GM21447 (cell line): ENCODE measurements at regions not wholly inside any gene's neighbourhood (a gene's known extent, or its start where the extent isn't known, plus 50 kb on each side); places are given as distances from the start of the nearest gene placed in this dataset.

Source experiments
- ATAC-seq: cut with Tn5 transposase; IDR thresholded peaks from one replicate; pipeline ENCODE4 v1.9.1; 2021; ENCODE audit not compliant: unreplicated experiment

DNA sequence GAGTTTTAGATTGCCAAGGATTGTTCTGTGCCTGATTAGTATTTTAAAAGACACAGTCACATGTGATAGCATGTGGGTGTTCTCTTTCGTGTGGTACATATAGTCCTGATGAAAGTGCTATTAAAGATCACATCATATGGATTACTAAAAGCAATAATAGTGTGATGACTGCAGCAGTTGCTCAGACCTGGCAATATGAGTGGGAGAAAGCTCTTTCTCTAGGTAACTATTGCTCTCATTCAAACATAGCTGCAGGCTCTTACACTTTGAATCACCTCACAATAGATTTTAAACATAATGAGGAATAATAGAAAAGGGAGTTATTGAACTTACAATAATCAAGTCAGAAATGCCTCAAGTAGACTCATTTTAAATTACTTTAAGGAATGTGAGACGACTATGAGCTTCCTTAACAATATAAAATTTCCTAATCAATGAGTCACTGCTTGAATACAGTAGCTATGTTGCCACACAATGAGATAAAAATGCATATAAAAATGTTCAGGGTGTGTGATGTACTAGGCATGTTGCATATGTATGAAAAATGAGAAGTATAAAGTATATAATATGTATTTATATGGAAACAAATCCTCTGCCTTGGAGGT is 452.1 kb downstream of the TMX3 start:
- no peak for ATAC-seq

DNA sequence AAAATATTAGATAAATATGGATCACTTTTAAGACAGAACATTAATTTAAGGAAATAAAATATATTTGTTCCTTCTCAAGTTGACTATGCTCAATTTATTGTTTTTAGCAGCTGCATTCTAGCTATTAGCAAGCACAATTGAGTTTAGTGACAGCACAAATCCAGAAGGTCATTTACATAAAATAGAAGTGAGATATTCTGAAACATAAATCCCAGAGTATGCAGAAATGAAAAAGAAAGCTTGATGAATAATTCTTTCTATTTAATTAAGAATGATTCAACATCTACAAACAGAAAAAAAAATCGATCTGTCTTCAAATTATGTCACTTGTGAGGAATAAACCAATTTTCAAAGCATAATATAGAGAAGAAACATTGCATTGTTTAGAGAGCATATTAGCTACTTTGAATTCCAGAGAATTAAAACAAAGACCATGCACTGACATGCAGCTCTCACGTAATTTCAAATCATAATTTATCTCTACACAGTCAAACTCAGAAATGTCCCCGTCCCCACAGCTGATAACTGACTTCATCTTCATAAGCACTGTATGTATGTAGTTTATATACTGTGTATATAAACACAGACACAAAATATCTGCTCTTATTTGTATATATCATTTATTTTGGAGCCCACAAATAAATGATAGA is 458.4 kb downstream of the TMX3 start:
- no peak for ATAC-seq

DNA sequence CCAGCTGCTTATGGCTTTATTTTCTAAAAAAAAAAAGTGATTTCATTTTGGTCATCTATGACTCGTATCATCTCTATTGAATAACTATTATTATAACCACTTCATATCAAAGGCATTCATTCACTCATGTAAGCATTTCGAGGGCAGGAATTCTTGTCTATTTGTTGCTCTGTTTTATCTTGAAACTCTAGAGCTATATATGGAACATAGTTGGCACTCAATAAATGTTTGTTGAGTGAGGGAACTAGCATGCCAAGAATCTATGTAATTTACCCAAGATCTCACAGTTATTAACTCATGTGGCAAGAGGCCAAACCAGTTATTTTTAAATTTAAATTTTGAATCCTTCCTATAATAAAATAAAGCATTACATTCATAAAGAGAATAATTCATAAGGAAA is 470.1 kb downstream of the TMX3 start:
- ATAC-seq: no peak

DNA sequence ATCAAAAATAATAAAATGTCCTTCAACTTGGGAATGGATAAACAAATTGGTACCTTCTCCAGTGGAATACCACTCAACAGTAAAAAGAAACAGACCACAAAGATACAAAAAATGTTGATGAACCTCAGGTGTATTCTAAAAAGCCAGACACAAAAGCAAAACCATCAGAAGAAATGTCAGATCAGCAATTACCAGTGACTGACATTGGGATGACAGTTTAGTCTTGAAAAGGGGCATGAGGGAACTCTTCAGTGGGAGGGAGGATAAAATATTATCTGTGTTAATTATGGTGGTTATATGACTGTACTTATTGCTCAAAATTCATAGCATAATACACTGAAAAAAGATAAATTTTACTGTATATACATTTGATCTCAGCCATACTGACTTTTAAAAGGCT is 473.0 kb downstream of the TMX3 start:
- ATAC-seq: no peak

DNA sequence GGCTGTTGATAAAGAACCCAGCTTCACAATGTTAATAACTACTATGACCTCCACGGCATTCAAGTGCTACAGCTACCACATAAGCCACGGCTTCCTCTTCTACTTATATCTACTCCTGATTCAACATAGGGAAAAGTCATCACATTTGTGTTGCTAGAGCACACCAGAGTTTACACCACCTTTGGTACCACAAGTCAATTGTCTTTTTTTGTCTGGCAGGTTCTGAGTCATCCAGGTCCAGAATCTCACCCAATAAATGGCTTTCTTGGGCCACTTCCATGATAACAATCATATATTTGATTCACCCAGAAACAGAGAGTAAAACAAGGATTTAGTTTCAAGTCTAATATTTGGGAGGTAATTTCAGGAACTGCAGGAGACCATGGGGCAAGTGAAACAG is 480.2 kb downstream of the TMX3 start:
- ATAC-seq: no peak

DNA sequence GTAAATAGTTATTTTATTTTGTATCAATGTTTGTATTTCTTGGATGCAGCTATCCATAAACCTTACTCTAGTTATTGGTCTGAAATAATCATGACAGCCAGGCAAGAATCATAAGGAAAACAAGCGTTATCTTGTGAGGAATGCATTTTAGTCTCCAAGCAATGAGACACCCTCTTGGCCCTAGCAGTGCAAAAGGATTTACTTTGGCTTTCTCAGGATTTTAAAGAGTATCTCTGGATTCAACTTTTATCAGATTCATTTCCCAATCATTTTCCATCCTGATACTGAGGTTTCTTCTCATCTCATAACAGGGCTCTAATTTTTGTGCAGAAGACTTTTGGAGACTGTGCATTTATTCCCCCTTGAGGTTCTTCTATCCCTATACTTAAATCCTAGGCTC is 480.8 kb downstream of the TMX3 start:
- no peak for ATAC-seq

DNA sequence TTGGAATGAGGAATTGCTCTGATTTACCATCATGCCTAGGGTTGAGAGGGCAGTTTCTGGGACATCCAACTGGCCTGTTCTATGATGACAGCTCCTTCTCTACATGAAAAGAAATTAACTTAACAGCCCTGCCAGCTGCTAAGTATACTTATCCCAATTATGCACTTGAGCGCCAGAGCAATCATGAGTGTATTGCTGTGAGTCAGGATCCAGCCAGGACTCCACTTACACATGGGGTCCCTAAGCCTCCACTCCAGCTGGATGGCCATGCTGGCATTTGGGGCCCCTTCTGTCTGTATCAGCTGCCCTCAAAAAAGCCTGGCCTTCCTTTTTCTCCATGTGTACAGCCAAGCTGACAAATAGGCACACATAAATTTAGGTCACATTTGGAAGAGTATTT is 481.9 kb downstream of the TMX3 start:
- ATAC-seq: no peak

DNA sequence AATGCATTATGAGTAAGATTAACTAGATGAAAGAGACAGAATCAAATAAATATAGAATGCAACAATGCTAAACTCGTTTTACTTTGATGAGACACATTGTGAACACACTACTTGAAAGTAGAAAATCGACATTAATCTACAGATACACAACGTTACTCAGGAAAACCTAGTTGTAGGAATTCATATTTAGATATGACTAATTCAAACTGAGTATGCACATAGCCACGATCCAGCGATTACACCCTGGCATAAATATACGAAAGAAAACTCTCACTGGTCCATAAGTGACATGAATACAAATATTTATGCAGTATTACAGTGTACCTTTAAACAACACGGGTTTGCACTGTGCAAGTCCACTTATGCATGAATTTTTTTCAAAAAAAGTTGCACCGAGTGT is 485.6 kb downstream of the TMX3 start:
- ATAC-seq: no peak

DNA sequence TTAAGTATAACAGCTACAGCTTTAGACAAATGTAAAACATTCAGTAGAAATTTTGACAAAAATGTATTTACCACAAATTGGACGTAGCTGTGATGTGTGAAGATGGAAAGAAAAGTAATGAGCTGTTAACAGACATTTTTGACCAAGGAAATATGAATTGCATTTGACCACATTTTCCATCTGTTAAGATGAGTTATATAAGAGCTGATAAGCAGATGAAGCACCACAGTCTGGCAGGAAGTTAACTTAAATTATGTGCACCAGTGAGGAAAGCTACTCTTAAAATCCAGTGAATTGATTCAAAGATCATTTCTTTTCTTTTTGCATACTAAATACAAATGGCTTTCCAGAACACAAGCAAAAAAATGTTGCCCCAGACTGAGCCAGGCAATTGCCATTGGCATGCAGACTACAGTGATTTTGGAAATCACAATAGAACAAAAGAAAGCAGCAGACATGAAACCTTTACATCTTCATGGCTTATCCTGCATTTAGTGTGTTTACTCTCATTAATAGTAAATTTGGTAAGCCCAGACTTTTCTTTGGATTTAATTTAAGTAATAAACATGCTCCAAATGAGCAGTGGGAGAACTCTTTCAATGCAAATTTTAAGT is 493.7 kb downstream of the TMX3 start:
- no peak for ATAC-seq

DNA sequence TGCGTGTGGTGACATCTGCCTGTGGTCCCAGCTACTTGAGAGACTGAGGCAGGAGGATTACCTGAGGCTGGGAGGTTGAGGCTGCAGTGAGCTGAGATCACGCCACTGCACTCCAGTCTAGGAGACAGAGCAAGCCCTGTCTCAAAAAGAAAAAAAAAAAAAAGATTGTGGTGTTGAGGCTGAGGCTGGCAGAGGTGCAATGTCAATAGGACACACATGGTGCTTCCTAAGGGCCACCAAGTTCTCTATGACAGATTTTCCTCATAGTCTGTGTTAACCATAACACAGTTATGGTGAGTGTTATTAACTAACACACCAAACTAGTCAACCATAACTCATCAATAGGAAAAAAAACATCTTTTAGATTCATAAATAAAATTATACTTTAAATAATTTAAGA is 494.4 kb downstream of the TMX3 start:
- no peak for ATAC-seq

DNA sequence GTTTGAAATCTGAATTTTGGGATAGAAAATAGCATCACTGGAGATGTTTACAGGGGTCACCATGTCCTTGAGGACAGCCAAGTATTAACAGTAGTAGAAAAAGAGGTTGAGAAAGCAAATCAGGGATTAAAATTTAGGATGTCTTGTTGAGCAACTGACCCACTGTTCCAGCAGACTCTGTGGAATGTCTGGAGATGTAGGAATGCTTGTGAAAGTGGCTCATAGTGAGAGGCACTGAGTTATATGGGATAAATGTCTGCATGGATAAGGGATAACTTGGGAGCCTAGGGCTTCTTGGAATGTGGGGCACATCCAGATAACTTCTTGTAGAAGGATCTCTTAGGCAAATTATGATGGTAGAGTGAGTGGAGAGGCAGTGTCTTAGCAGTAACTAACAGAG is 495.0 kb downstream of the TMX3 start:
- ATAC-seq: no peak

DNA sequence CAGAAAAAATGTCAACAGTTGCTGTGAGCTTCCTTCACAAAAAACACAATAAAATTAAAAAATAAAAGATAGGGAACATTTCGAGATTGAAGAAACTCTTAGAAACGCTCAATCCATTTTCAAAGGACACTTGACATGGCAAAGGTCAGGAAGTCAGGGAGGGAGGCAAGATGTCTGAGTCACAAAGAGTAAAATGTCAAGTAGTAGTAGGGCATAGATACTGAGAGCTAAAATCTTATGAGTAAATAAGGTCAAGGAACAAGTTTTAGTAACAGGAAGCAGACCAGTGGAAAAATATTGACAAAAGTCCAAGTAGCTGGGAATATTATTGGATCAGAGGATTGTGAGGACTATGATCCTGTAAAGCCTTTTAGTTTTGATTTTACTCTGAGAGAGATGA is 495.6 kb downstream of the TMX3 start:
- ATAC-seq: no peak

DNA sequence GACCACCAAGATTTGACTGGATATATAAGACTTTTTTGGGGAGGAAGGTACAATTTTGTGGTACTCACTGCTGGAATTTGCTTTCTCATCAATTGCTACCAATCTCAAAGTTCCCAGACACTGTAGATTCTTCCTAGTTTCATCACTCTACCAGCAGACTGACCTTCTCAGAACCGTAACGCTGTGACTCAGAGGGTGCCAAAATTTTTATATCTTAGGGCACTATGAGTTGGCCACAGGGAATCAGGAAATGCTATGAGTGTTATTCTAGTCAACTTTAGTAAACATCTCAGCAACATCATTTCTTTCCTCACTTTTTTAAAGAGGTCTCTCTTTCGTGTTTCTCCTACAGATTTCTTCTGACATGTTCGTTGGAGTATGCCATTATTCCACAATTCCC is 499.0 kb downstream of the TMX3 start:
- ATAC-seq: no peak

DNA sequence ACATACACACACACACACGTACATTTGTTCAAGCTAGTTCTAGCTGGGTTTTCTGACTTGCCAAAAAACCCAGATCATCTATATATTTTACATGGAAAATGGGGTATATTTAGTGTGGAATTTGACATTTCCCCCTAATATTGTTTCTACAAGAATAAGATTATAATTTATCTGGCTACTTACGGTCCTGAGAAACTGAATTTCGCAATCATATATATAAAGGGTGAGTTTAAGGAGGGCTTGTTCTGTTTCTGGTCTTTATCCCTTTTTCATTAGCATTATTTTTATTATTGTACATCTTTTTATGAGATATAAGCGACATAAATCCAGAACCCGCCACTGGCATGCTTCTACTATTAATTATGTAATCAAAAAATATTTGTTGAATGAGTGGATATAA is 528.9 kb downstream of the TMX3 start:
- ATAC-seq: no peak

DNA sequence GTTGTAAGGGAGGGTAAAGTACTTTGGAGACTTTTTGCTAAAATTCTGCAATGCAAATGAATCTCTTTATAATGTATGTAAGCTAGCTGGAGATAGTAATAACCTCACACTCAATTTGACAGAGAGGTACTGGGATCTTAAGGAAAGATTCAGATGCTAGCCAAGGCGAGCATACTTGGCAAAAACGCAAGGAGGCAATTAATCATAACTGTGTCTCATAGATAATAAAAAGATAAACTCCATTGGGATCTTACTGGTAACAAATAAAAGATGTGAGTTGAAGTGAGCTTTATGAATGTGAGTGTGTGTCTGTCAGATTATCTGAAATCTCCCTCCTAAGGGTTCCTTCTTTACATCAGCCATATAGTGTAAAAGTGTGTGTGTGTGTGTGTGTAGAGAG is 533.0 kb downstream of the TMX3 start:
- ATAC-seq: no peak

DNA sequence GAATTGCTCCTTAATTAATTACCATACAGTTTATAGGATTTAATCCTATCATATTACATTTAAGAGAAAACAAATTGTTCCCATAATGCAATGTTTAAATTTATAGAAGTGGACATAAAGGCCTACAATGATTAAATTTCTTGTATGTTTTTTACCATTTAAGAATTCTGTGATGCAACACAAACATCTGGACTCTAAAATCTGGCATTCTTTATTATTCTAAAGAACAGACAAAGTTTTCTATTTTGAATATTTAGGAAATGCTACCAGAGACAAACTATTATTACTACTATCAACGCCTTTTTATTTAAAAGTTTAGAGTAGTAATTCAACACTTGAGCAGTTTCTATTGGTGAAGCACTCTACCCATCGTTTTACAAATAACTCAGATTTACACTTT is 535.1 kb downstream of the TMX3 start:
- no peak for ATAC-seq

DNA sequence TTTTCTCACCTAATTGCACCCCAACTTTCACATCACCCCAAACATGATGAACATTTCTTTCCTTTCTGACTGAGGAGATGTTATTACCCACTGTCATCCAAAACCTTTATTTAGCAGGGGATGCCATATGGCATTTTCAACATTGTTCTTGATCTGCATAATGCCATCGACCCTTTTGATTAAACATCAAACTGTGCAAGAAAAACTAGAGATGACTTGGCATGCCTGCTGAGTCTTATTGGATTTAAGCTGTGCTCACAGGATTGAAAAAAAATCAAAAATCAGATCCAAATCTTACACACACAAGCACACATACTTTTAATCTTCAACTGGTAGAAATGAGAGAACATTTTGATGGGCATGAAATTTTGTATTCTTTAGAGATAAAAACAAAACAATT is 536.0 kb downstream of the TMX3 start:
- ATAC-seq: no peak

DNA sequence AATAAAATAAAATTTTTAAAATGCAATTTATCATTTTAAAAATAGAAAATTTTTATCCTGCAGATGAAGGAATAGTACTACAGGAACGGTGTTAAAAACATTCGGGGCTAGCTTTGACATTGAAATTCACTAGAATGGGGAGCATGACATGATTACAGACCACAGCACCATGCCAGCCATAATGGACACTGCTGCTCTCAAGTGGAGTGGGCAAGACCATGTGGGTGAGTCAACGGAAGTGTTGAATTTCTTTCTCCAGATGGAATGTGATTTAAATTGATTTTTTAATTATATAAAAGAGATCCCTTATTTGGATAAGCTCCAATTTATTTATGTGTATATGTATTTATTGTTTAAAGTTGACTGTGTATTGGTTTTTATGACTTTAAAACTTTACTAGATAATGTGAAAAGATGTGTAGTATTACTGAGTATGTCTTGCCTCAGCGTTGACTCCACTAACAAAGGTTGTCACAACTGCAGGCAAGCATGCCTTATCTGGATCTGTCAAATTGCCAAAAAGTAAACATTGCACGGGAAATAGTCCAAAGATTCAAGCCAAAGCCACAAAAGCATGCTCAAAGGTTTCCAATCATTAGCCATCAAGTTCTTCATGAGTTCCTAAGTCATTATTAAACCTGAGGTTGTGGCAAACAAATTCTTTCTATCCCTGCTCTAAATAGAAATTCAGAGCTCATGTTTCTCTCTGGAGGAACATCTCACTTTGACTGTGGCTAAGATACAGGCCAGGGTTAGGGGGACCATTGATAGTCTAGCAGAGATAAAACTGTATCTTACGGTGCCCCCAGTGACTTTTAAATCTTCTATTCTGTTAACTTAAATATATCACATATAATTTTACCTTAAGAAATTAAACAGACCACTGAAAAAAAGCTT is 536.9 kb downstream of the TMX3 start:
- ATAC-seq: no peak

DNA sequence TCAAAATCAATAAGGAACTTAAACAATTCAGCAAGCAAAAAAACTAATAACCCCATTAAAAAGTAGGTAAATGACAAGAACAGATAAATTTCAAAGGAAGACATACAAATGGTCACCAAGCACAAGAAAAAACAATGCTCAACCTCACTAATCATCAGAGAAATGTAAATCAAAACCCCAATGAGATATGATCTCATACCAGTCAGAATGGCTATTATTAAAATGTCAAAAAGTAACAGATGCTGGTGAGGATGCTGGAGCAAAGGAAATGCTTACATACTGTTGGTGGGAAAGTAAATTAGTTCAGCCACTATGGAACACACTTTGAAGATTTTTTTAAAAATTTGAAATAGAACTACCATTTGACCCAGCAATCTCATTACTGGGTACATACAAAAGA is 538.0 kb downstream of the TMX3 start:
- no peak for ATAC-seq

DNA sequence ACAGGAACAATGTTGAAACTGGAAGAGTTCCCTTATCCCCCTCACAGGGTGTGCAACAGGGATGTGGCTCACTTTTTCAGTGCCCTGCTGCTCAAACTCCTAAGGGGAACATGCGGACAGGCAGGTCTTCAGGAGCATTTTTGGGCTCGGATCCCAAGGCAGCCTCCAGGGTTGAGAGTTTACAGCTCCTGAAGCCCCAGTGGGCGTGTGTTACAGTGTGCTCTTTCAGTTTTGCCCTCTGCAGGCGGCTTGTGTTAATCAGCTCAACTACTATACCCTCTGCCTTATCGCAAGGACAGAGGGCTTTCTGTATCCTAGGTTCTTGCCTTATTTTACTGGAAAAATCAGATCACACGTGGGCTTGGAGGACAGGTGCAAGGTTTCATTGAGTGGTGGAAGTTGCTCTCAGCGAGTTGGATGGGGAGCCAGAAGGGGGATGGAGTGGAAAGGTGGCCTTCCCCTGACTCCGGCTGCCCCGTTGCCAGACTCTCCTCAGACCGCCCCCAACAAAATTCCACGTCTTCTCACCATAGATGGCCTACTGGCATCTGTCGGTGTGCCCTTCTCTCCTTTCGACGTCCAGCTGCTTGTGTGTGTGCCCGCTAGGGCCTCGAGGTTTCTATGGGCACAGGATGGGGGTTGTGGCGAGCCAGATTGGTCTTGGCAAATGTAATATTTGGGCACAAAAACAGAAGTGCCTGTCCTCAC is 541.9 kb downstream of the TMX3 start:
- no peak for ATAC-seq

DNA sequence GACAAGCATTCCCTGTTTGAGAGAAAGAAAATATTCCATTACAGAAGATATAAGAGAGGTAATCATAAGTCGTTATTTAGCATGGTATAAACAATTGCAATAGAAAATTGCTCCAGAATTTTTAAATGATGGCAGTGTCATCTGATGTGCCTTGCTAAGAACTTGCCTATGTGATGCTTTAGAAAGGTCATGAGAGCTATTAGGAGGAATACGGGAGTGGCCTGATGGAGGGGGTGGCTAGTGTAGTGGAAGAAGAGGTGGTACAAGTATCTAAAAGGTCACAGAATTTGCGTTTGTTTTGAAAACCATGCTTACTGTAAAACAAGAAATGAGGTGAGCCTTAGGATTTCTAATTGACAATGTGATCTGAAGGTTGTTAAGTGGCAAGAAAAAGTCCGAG is 550.0 kb downstream of the TMX3 start:
- no peak for ATAC-seq
